ENCODE measurements at regions not wholly inside any gene's neighbourhood (a gene's known extent, or its start where the extent isn't known, plus 50 kb on each side); places are given as distances from the start of the nearest gene placed in this dataset.
"Not testable (repeated sequence)": the region's sequence is repeated elsewhere in the genome, so short reads cannot be mapped to it uniquely, and the experiment has no call there.

DNA sequence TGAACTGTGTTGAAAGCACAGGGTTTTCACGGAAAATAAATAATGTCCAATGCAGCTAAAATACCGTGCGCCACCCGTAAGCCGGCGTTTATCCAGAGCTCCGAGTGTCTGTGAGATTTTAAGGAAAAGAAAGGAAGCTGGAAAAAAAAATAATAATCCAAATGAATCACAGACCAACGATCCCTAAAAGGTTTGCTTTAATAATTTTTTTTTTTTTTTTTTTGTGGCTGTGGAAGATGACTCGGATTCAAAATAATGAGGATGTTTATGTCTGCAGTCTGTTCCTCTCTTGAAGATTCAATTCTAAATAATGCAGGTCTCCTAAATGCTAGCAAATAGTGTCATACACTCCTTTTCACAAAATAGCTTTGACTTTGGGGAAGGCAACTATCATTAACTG, 84.6 kb upstream of the PPP2R3B start:
- H3K27ac ChIP-seq (ENCODE audit: low read depth, low read length), result no peak overlapping the region
- no peak overlapping the region for H3K9ac ChIP-seq (ENCODE audit: low read length)
- no peaks in the 10 kb centered on the region for H4K20me1 ChIP-seq (ENCODE audit: insufficient read depth)
- H3K27me3 ChIP-seq (ENCODE audit: insufficient read depth, low read length), result no peaks in the 10 kb centered on the region
- no peak overlapping the region for H2AFZ ChIP-seq (ENCODE audit: low read depth, low read length, poor library complexity, severe bottlenecking)
- H3K79me2 ChIP-seq (ENCODE audit: insufficient read depth, low read length), result no peaks in the 10 kb centered on the region
- BruUV-seq (replicated peaks), result no TSS peak
- no peak overlapping the region for H3K4me3 ChIP-seq (replicated peaks in 1 of 2; ENCODE audit: low read depth in 1 of 2, low read length in 2 of 2)
- CTCF ChIA-PET, result no interaction called here
- intact Hi-C loops (cut with micrococcal nuclease), result no loop called here
- no peaks in the 10 kb centered on the region for H3K9me2 ChIP-seq (ENCODE audit: insufficient read depth)
- H3K9me3 ChIP-seq (ENCODE audit: control insufficient read depth in 1 of 2, insufficient read depth in 1 of 2, low read depth in 1 of 2, low read length in 2 of 2), result no peaks in the 10 kb centered on the region
- peaks cover 0 to 6% of the 10 kb centered on the region in 2 experiments; a peak in 1 of 4 replicates for H3K4me1 ChIP-seq (ENCODE audit: control insufficient read depth in 1 of 2, insufficient read depth in 2 of 2, low read length in 2 of 2)
- TF ChIP-seq SIN3A (IDR thresholded peaks at IDR 0.05; ENCODE audit: low read depth), result no peak
- TF ChIP-seq, protein P1, sequence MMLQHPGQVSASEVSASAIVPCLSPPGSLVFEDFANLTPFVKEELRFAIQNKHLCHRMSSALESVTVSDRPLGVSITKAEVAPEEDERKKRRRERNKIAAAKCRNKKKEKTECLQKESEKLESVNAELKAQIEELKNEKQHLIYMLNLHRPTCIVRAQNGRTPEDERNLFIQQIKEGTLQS (IDR thresholded peaks at IDR 0.05), result no peak
- TF ChIP-seq, protein P2, sequence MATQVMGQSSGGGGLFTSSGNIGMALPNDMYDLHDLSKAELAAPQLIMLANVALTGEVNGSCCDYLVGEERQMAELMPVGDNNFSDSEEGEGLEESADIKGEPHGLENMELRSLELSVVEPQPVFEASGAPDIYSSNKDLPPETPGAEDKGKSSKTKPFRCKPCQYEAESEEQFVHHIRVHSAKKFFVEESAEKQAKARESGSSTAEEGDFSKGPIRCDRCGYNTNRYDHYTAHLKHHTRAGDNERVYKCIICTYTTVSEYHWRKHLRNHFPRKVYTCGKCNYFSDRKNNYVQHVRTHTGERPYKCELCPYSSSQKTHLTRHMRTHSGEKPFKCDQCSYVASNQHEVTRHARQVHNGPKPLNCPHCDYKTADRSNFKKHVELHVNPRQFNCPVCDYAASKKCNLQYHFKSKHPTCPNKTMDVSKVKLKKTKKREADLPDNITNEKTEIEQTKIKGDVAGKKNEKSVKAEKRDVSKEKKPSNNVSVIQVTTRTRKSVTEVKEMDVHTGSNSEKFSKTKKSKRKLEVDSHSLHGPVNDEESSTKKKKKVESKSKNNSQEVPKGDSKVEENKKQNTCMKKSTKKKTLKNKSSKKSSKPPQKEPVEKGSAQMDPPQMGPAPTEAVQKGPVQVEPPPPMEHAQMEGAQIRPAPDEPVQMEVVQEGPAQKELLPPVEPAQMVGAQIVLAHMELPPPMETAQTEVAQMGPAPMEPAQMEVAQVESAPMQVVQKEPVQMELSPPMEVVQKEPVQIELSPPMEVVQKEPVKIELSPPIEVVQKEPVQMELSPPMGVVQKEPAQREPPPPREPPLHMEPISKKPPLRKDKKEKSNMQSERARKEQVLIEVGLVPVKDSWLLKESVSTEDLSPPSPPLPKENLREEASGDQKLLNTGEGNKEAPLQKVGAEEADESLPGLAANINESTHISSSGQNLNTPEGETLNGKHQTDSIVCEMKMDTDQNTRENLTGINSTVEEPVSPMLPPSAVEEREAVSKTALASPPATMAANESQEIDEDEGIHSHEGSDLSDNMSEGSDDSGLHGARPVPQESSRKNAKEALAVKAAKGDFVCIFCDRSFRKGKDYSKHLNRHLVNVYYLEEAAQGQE (IDR thresholded peaks at IDR 0.05; ENCODE audit: low read depth), result no peak
- TF ChIP-seq, protein P3, sequence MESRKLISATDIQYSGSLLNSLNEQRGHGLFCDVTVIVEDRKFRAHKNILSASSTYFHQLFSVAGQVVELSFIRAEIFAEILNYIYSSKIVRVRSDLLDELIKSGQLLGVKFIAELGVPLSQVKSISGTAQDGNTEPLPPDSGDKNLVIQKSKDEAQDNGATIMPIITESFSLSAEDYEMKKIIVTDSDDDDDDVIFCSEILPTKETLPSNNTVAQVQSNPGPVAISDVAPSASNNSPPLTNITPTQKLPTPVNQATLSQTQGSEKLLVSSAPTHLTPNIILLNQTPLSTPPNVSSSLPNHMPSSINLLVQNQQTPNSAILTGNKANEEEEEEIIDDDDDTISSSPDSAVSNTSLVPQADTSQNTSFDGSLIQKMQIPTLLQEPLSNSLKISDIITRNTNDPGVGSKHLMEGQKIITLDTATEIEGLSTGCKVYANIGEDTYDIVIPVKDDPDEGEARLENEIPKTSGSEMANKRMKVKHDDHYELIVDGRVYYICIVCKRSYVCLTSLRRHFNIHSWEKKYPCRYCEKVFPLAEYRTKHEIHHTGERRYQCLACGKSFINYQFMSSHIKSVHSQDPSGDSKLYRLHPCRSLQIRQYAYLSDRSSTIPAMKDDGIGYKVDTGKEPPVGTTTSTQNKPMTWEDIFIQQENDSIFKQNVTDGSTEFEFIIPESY (IDR thresholded peaks at IDR 0.05; ENCODE audit: extremely low read depth, insufficient replicate concordance, low read length), result no peak
- no peak for TF ChIP-seq ZFX (IDR thresholded peaks at IDR 0.05)
- TF ChIP-seq FOSL1 (IDR thresholded peaks at IDR 0.05; ENCODE audit: low read depth), result no peak
- TF ChIP-seq, protein P4, sequence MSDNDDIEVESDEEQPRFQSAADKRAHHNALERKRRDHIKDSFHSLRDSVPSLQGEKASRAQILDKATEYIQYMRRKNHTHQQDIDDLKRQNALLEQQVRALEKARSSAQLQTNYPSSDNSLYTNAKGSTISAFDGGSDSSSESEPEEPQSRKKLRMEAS (IDR thresholded peaks at IDR 0.05), result no peak
- TF ChIP-seq SRF (IDR thresholded peaks at IDR 0.05; ENCODE audit: low read depth), result no peak
- DNase-seq (ENCODE audit: low read depth, low spot score) (no peak), ATAC-seq (no peak)
- RAD21 ChIA-PET (ENCODE audit: low non-redundant PET in 1 of 2, low total read pairs in 2 of 2, uncharacterized antibody in 2 of 2, unreplicated experiment in 2 of 2), result no interaction called here
- POLR2A ChIA-PET, result no interaction called here
- H3K4me2 ChIP-seq (ENCODE audit: low read length), result no peak overlapping the region
- no peaks in the 10 kb centered on the region for H3K36me3 ChIP-seq (ENCODE audit: control insufficient read depth in 1 of 2, insufficient read depth in 2 of 2, low read length in 2 of 2)

DNA sequence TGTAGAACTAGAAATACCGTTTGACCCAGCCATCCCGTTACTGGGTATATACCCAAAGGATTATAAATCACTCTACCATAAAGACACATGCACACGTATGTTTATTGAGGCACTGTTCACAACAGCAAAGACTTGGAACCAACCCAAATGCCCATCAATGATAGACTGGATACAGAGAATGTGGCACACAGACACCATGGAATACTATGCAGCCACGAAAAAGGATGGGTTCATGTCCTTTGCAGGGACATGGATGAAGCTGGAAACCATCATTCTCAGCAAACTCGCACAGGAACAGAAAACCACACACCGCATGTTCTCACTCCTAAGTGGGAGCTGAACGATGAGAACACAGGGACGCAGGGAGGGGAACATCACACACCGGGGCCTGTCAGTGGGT, 85.6 kb upstream of the PPP2R3B start:
- RAD21 ChIA-PET (ENCODE audit: low non-redundant PET in 1 of 2, low total read pairs in 2 of 2, uncharacterized antibody in 2 of 2, unreplicated experiment in 2 of 2); H3K9me2 ChIP-seq (ENCODE audit: insufficient read depth); H3K36me3 ChIP-seq (ENCODE audit: control insufficient read depth in 1 of 2, insufficient read depth in 2 of 2, low read length in 2 of 2); H3K27ac ChIP-seq (ENCODE audit: low read depth, low read length); BruUV-seq (replicated peaks); DNase-seq (ENCODE audit: low read depth, low spot score); intact Hi-C loops (cut with micrococcal nuclease); POLR2A ChIA-PET; H3K79me2 ChIP-seq (ENCODE audit: insufficient read depth, low read length); CTCF ChIA-PET; H3K9ac ChIP-seq (ENCODE audit: low read length); H3K4me3 ChIP-seq (replicated peaks in 1 of 2; ENCODE audit: low read depth in 1 of 2, low read length in 2 of 2); H2AFZ ChIP-seq (ENCODE audit: low read depth, low read length, poor library complexity, severe bottlenecking); H3K4me2 ChIP-seq (ENCODE audit: low read length); ATAC-seq; H4K20me1 ChIP-seq (ENCODE audit: insufficient read depth); H3K27me3 ChIP-seq (ENCODE audit: insufficient read depth, low read length); H3K9me3 ChIP-seq (ENCODE audit: control insufficient read depth in 1 of 2, insufficient read depth in 1 of 2, low read depth in 1 of 2, low read length in 2 of 2): not testable (repeated sequence)
- peaks cover 0 to 10% of the 10 kb centered on the region in 2 experiments; a peak in 2 of 4 replicates for H3K4me1 ChIP-seq (ENCODE audit: control insufficient read depth in 1 of 2, insufficient read depth in 2 of 2, low read length in 2 of 2)
